Upper lobe of left lung (tissue), 4 donors: ENCODE measurements at regions not wholly inside any gene's neighbourhood (a gene's known extent, or its start where the extent isn't known, plus 50 kb on each side); places are given as distances from the start of the nearest gene placed in this dataset.

ENCODE experiments used
- POLR2AphosphoS5 ChIP-seq, 2 donors: sonication (generic); formaldehyde crosslinking; IDR thresholded peaks; one replicate each; pipeline ENCODE4 v1.5.1; 2017; ENCODE audit warnings: antibody characterized with exemption in 2 of 2
- TF ChIP-seq, protein P1 (sequence below), 6 experiments: fragments of 450-650 bp in 4 of 6; fragments of 200-600 bp in 2 of 6; sonication (generic) in 2 of 6; IDR thresholded peaks; one replicate each; pipeline ENCODE4 v1.5.1; 2016 to 2019; ENCODE audit warnings: antibody characterized with exemption in 6 of 6

- TF ChIP-seq, protein P1, sequence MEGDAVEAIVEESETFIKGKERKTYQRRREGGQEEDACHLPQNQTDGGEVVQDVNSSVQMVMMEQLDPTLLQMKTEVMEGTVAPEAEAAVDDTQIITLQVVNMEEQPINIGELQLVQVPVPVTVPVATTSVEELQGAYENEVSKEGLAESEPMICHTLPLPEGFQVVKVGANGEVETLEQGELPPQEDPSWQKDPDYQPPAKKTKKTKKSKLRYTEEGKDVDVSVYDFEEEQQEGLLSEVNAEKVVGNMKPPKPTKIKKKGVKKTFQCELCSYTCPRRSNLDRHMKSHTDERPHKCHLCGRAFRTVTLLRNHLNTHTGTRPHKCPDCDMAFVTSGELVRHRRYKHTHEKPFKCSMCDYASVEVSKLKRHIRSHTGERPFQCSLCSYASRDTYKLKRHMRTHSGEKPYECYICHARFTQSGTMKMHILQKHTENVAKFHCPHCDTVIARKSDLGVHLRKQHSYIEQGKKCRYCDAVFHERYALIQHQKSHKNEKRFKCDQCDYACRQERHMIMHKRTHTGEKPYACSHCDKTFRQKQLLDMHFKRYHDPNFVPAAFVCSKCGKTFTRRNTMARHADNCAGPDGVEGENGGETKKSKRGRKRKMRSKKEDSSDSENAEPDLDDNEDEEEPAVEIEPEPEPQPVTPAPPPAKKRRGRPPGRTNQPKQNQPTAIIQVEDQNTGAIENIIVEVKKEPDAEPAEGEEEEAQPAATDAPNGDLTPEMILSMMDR (IDR thresholded peaks at IDR 0.05) = no peak
- TF ChIP-seq POLR2AphosphoS5 (IDR thresholded peaks at IDR 0.05) = no peak
Observed at GRCh38 chr12:34299802-34300193, 277.5 kb downstream of the ALG10 start.
